ENCODE measurements at regions not wholly inside any gene's neighbourhood (a gene's known extent, or its start where the extent isn't known, plus 50 kb on each side); places are given as distances from the start of the nearest gene placed in this dataset.

DNA sequence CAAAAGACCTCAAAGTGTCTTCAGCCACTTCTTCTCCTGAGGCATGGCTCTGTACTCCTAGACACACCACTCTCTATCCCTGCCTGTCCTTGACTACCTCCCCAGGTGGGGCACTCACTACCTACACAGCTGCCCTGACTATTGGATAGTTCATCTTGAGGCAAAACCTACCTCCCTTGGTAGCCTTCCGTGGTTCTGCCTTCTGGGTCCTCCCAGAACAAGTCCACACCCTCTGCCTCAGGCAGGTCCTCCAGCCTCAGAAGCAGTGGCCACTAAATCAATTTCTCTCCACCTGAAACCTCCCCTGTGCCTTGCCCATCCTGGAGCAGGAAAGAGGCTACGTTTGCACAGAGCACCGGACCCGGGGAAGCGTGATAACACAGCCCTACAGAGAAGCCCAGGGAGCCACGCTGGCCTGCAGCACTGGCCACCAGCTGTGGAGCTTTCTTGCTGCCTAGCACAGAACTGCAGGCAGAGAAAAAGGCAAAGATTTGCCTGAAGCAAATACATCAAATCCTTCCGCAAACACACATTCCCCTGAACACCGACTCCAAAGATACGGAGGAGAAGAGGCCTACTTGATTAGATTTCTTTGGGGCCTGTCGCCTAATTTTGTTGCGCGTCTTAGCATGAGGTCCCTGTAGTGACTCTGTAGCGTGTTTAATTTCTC lies 141.8 kb downstream of the C9orf50 start:
- H3K9ac ChIP-seq (ENCODE audit: low read depth in 2 of 2, low read length in 2 of 2) = peak overlapping the region in 1 of 2 donors; percentile 21
- H3K4me1 ChIP-seq = peaks cover 6% of the 10 kb centered on the region
- no peaks in the 10 kb centered on the region for H3K27me3 ChIP-seq
- DNase-seq = no peak
- TF ChIP-seq, protein P1, sequence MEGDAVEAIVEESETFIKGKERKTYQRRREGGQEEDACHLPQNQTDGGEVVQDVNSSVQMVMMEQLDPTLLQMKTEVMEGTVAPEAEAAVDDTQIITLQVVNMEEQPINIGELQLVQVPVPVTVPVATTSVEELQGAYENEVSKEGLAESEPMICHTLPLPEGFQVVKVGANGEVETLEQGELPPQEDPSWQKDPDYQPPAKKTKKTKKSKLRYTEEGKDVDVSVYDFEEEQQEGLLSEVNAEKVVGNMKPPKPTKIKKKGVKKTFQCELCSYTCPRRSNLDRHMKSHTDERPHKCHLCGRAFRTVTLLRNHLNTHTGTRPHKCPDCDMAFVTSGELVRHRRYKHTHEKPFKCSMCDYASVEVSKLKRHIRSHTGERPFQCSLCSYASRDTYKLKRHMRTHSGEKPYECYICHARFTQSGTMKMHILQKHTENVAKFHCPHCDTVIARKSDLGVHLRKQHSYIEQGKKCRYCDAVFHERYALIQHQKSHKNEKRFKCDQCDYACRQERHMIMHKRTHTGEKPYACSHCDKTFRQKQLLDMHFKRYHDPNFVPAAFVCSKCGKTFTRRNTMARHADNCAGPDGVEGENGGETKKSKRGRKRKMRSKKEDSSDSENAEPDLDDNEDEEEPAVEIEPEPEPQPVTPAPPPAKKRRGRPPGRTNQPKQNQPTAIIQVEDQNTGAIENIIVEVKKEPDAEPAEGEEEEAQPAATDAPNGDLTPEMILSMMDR (IDR thresholded peaks at IDR 0.05) = no peak
- H3K9me3 ChIP-seq = no peaks in the 10 kb centered on the region
- intact Hi-C loops (cut with DNase I) = no loop called here
- no peak overlapping the region for H3K4me3 ChIP-seq
- peak overlapping the region; percentile 2 for H3K27ac ChIP-seq
- H3K36me3 ChIP-seq = no peaks in the 10 kb centered on the region

DNA sequence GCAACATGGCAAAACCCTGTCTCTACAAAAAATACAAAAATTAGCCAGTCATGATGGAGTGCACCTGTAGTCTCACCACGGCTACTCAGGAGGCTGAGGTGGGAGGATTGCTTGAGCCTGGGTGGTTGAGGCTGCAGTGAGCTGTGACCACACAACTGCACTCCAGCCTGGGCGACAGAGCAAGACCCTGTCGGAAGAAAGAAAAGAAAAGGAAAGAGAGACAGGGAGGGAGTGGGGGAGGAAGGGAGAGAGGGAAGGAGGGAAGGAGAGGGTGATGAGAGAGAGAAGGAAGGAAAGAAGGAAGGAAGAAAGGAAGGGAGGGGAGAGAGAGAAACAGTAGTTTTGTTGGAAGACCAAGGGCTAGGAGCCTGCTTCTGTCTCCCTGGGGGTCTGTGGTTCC lies 142.4 kb downstream of the C9orf50 start:
- Histone ChIP-seq H3K36me3 (no peaks in the 10 kb centered on the region), H3K4me3 (no peak overlapping the region), H3K27ac (no peak overlapping the region), H3K9ac (ENCODE audit: low read depth in 2 of 2, low read length in 2 of 2) (no peak overlapping the region), H3K4me1 (no peaks in the 10 kb centered on the region), H3K9me3 (no peaks in the 10 kb centered on the region), H3K27me3 (no peaks in the 10 kb centered on the region)
- intact Hi-C loops (cut with DNase I) = no loop called here
- DNase-seq = no peak
- TF ChIP-seq, protein P1 (IDR thresholded peaks at IDR 0.05) = no peak

DNA sequence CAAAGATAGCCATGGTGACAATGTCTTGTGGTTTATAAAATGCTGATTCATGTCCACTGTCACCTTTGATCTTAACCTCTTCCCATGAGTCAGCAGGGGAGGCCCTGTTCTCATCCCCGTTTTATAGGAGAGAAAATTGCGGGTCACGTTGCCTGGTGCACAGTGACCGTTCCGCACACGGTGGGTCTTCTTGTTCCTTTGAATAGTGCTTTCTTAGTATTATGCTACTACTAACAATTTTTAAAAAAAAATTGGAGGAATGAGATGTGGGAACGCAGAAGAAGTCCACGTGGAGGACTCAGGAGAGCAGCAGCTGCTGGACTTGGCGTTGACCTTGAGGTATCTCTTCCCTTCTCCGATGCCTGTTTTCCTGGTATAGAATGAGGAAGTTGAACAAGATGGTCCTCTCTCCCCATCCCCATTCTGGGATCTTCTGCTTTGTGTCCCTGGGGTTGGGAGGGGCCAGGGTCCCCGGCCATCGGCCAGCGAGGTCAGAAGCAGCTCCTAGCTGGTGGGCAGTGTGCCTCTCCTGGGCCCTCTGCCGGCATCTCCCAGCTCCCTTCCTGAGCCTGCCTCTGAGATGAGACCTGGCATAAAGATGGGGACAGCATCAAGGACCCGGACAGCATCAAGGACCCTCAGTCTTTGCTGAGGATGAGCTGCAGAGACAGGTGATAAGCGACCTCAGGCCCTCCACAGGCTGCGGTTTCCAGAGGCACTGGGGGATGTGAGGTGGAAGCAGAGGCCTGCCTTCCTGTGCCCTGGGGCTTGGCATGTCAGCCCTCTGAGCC lies 143.9 kb downstream of the C9orf50 start:
- TF ChIP-seq, protein P1 (IDR thresholded peaks at IDR 0.05) = no peak
- Histone ChIP-seq H3K4me1 (no peaks in the 10 kb centered on the region), H3K27ac (no peak overlapping the region), H3K4me3 (no peak overlapping the region), H3K27me3 (no peaks in the 10 kb centered on the region), H3K9me3 (no peaks in the 10 kb centered on the region), H3K36me3 (no peaks in the 10 kb centered on the region), H3K9ac (ENCODE audit: low read depth in 2 of 2, low read length in 2 of 2) (no peak overlapping the region)
- no peak for DNase-seq
- intact Hi-C loops (cut with DNase I) = no loop called here

DNA sequence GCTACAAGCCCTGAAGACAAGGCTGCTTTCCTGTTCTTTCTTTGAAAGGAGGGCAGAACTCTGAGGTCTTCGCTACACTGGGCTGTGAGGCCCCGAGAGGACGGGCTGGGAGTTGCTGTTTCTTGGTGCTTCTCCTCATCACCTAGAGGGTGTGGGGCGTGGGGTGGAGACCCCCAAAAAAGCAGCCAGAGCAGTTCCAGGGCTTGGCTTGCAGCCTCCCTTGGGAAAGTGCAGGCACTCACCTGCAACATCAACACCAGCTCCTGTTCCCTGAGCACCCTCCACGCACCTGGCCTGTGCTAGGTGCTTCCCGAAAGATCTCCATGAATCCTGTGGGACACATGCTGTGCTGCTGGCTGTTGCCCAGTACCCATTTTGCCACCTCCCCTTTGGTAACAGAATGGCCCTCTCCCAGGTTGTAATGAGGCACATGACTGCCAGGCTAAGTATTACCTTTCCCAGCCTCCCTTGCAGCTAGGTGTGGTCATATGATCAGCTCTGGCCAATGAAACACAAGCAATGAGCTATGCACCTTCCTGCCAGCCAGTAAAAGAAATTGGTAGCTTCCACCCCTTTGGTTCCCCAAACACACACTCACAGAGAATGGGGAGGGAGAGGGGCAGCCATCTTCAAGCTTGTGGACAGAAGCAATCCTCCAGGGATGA lies 146.0 kb downstream of the C9orf50 start:
- no peaks in the 10 kb centered on the region for H3K9me3 ChIP-seq
- no peak overlapping the region for H3K9ac ChIP-seq (ENCODE audit: low read depth in 2 of 2, low read length in 2 of 2)
- TF ChIP-seq, protein P1 (IDR thresholded peaks at IDR 0.05) = no peak
- intact Hi-C loops (cut with DNase I) = no loop called here
- H3K4me3 ChIP-seq = no peak overlapping the region
- no peak overlapping the region for H3K27ac ChIP-seq
- H3K4me1 ChIP-seq = no peaks in the 10 kb centered on the region
- no peaks in the 10 kb centered on the region for H3K36me3 ChIP-seq
- no peaks in the 10 kb centered on the region for H3K27me3 ChIP-seq
- no peak for DNase-seq

DNA sequence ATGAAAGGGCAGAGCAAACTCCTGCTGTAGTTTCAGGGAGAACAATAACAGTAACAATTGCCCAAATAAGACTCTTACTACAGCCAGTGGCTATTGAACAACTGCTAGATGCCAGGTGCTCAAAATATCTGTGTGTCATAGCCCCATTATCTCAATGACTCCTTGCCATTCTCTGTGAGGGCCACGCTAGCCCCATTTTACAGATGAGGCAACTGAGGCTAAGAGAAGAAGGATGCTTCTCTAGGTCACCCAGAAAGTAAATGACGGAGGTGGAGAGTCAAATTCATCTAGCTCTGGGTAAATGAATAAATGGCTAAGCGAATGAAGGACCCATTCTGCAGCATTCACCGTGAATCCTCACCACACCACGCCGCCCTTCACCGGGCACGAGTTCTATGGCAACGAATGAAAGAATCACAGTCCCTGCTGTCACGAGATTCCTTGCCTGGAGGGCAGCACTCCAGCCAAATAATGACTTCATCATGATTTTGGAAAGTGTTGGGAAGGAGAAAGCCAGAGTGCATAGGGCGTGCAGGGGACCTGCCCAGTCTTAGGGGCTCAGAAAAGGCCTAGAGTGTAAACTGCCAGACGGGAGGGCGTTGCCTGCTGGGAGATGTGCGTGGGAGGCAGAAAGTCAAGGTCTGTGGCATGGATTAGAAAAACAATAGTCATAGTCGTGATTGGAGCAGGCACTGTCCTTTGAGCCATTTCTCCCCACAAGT lies 147.2 kb downstream of the C9orf50 start:
- H3K4me3 ChIP-seq = no peak overlapping the region
- no peak overlapping the region for H3K9ac ChIP-seq (ENCODE audit: low read depth in 2 of 2, low read length in 2 of 2)
- TF ChIP-seq, protein P1 (IDR thresholded peaks at IDR 0.05) = no peak
- H3K27me3 ChIP-seq = no peaks in the 10 kb centered on the region
- H3K9me3 ChIP-seq = no peaks in the 10 kb centered on the region
- H3K27ac ChIP-seq = no peak overlapping the region
- no peaks in the 10 kb centered on the region for H3K36me3 ChIP-seq
- no peaks in the 10 kb centered on the region for H3K4me1 ChIP-seq
- intact Hi-C loops (cut with DNase I) = no loop called here
- no peak for DNase-seq

Data from colonic mucosa (tissue), 4 donors.